ENCODE measurements at regions not wholly inside any gene's neighbourhood (a gene's known extent, or its start where the extent isn't known, plus 50 kb on each side); places are given as distances from the start of the nearest gene placed in this dataset.

DNA sequence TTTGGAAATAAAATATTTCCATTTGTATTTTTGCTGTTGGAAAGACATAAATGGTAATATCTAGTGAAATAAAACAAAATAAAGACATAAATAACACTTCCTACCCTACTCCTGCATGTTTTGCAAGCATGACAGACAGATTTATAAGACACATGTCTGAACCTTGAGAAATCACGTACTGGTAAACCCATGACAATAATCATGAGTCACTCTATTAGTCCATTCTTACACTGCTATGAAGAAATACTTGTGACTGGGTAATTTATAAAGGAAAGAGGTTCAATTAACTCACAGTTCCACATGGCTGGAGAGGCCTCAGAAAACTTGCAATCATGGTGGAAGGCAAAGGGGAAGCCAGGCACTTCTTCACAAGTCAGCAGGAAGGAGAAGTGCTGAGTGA is 942.2 kb downstream of the REEP3 start:
- TF ChIP-seq, protein P1, sequence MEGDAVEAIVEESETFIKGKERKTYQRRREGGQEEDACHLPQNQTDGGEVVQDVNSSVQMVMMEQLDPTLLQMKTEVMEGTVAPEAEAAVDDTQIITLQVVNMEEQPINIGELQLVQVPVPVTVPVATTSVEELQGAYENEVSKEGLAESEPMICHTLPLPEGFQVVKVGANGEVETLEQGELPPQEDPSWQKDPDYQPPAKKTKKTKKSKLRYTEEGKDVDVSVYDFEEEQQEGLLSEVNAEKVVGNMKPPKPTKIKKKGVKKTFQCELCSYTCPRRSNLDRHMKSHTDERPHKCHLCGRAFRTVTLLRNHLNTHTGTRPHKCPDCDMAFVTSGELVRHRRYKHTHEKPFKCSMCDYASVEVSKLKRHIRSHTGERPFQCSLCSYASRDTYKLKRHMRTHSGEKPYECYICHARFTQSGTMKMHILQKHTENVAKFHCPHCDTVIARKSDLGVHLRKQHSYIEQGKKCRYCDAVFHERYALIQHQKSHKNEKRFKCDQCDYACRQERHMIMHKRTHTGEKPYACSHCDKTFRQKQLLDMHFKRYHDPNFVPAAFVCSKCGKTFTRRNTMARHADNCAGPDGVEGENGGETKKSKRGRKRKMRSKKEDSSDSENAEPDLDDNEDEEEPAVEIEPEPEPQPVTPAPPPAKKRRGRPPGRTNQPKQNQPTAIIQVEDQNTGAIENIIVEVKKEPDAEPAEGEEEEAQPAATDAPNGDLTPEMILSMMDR (IDR thresholded peaks at IDR 0.05), result no peak
- no peak for TF ChIP-seq POLR2A (IDR thresholded peaks at IDR 0.05)
